Activated gamma-delta T cell treated with anti-CD3 and anti-CD28 coated beads, Interleukin-2, amount 50 U/mL, for 16 hours (primary cell): ENCODE measurements at regions not wholly inside any gene's neighbourhood (a gene's known extent, or its start where the extent isn't known, plus 50 kb on each side); places are given as distances from the start of the nearest gene placed in this dataset.
"Not testable (repeated sequence)": the region's sequence is repeated elsewhere in the genome, so short reads cannot be mapped to it uniquely, and the experiment has no call there.

Source experiments
- DNase-seq: peaks from one replicate; pipeline ENCODE4 v3.0.0-alpha.2; 2020; ENCODE audit warnings: low read depth

DNA sequence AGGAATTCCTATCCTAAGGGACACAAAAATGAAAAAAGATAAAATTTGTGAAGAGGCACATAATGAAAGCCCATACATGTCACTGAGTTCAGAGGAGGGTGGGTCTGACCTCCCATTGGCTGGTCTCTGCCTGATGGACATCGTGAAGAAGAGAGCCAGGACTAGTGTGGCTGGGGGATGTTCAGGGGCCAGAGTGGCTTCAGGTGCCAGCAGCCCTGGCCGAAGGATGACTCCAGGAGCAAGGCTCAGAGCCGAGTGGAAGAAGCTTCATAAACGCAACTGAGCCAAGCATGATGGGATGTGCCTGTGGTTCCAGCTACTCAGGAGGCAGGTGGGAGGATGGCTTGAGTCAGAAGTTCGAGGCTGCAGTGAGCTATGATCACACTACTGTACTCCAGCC is 56.9 kb upstream of the ATP5PO start:
- no peak for DNase-seq

DNA sequence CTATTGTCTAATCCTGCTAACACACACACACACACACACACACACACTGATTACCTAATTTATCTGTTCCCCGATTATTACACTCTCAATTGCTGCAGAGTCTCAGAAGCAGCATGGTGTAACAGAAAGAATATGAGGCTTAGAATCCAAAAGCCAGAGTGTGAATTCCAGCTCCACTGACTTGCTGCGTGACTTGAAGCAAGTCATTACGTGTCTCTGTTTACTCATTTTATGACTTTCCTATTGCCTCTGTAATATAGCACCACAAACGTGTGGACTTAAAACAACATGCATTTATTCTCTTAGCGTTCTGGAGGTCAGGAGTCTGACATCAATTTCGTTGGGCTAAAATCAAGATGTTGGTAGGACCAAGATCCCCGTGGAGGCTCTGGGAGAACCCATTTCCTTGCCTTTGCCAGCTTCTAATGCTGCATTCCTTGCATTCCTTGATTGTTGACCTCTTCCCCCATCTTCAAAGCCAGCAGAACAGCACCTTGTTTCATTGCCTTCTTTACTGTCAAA is 55.9 kb upstream of the ATP5PO start:
- DNase-seq = no peak

DNA sequence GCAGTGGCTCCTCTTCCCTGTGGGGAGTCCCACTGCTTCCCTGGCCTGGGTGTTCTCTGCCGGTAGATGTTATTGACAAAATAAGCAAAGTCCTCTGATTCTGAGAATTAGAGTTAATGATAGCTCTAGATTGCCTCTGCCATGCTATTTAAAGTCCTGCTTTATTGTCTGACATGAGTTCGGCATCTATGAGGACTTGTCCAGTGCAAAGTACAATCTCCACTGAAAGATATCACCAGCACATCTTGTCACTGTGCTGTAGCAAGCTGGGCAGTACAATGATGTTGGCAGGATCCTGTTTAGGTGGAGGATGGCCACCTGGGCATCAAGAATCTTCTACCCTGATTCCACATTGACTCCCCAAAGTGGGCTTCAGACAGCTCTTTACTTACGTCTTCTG is 54.0 kb upstream of the ATP5PO start:
- no peak for DNase-seq

DNA sequence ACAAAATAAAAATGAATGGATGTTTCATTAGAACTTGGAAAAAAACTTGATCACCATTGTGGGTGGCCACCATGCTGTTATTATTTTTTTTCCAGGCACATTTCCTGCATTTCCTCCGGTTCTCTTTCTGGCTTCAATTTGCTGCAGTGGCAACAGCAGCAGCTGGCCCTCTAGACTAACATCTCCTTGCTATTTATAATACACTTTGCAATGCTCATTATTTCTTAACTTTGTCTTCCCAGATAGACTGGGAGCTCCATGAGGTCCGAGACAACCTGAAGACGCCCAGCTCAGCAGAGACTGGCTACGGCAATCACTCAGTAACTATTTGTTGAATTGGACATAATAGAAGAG is 53.4 kb upstream of the ATP5PO start:
- DNase-seq = no peak

DNA sequence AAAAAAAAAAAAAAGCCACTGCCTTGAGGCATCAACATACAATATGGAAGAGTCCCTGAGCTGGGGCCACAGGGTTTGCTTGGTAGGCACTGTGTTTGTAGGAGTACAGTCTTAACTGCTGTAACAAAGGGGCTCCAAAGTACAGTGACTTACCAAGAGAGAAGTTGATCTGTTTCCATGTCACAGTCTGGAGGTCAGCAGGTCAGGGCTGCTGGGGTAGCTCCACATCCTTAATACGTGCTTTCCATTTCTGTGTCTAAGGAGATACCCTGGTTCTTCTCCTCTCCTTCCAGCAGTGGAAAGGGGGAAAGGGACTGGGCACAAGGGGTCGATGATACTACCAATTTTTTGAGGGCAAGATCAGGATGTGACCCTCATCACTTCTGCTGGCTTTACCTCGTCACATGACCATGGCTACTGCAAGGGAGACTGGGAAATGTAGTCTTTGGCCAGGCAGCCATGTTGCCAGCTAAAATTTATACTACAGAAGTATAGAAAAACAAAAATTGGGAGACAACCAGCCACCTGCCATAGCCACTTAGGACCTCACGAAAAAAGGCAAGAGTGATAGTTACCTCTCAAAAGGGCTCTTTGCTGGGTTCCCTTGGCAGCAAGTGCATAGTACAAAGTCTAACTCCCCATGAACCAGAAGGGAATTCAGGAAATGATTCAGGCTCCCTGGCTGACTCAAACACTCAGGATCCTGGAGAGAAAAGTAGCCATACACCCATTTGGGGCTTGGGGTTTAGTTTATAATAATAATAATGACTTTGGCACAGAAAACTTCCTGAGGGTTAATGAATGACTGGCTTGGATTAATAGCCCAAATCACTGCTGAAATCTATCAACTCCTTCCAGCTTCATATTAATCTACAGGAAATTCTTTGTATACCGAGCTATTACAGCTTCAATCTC is 52.7 kb upstream of the ATP5PO start:
- DNase-seq = no peak

DNA sequence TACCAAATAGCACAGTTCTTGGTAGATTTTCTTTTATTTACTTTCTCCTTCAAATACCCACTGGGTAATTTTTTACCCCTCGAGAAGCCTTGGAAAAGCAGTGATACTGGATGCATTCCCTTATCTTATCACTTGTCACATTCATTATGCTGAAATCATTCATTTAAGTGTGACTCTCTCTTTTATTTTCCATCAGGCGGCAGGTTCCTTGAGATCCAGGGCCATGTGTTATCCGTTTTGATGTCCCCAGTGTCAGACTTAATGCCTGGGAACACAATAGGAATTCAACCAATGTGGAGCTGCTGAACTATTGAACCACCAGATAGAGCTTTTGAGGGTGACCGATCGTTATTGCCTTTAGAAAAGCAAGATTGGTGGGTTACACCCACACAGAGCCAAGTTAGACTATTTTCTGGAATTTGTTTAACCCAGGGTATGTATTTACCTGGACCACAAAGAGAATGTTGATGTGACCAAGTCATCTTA is 51.5 kb upstream of the ATP5PO start:
- DNase-seq = no peak

DNA sequence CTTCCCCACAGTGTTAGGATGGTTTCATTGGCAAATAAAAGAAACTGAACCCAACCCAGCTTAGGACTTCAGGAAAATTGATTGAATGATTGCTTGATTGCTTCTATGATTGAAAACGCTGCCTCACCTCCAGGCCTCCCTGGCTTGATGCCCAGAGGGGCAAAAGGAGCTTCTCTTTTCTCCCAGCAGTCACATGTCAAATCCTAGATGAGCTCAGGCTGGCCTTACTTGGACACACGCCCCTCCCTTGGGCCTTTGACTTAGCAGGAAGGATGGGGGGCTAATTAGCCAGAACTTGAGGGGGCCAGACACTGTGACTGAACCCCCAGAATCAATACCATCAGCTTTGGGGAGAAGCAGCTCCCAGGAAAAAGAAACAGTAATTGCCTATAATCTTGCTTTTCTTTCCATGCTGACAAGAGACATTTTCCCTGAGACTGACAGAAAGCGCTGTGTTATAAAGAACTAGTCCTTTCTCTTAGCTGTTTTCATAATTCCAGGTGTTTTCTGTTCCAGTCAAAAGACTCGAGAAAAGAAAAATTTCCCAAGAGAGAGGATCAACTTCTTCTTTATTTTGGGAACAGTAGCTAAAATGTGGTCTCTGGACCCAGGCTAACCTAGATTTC is 50.8 kb upstream of the ATP5PO start:
- DNase-seq = no peak

DNA sequence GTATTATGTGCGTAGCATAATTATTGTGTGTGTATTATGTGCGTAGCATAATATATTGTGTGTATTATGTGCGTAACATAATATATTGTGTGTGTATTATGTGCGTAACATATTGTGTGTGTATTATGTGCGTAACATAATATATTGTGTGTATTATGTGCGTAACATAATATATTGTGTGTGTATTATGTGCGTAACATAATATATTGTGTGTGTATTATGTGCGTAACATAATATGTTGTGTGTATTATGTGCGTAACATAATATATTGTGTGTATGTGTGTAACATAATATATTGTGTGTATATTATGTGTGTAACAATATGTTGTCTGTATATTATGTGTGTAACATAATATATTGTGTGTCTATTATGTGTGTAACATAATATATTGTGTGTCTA is 50.1 kb upstream of the ATP5PO start:
- not testable (repeated sequence) for DNase-seq
